ENCODE measurements at regions not wholly inside any gene's neighbourhood (a gene's known extent, or its start where the extent isn't known, plus 50 kb on each side); places are given as distances from the start of the nearest gene placed in this dataset.

DNA sequence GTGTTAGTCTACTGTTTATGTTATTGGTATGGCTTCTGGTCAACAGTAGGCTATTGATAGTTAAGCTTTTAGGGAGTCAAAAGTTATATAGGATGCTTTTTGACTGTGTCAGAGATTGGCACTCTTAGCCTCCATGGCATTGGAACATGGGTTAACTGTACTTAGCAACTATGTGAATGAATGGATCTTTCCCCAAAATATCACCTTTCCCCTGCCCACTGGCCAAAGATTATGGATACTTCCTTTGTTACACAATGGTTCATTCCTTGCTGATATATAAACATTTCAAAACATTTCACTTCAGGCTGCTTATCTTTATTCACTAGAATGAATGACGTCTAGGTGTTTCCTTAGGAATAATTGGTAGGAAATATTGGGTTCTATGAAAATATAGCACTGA is 62.1 kb upstream of the DOCK10 start:
- no peak for DNase-seq (ENCODE audit: low read depth)
- no peak overlapping the region for H3K4me3 ChIP-seq (ENCODE audit: low read length)
- TF ChIP-seq, protein P1, sequence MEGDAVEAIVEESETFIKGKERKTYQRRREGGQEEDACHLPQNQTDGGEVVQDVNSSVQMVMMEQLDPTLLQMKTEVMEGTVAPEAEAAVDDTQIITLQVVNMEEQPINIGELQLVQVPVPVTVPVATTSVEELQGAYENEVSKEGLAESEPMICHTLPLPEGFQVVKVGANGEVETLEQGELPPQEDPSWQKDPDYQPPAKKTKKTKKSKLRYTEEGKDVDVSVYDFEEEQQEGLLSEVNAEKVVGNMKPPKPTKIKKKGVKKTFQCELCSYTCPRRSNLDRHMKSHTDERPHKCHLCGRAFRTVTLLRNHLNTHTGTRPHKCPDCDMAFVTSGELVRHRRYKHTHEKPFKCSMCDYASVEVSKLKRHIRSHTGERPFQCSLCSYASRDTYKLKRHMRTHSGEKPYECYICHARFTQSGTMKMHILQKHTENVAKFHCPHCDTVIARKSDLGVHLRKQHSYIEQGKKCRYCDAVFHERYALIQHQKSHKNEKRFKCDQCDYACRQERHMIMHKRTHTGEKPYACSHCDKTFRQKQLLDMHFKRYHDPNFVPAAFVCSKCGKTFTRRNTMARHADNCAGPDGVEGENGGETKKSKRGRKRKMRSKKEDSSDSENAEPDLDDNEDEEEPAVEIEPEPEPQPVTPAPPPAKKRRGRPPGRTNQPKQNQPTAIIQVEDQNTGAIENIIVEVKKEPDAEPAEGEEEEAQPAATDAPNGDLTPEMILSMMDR (conservative IDR thresholded peaks at IDR 0.05; ENCODE audit: low read length): no peak

DNA sequence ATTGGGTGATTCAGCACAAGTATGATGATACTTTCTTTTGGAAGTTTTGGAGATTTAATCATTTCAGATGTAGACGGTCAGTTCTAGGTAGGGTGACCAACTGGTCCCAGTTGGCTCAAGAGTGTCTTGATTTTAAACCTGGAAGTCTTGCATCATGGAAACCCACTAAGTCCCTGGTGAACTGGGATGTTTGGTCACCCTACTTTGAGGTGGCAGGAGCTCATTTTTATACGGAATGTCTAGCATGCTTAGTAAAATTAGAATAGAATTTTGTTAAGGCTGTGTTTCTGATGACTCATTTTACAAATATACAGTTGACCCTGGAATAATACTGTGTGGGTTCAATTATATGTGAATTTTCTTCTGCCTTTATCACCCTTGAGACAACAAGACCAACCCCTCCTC is 61.5 kb upstream of the DOCK10 start:
- peak; percentile 86 for DNase-seq (ENCODE audit: low read depth)
- TF ChIP-seq, protein P1 (conservative IDR thresholded peaks at IDR 0.05; ENCODE audit: low read length): no peak
- no peak overlapping the region for H3K4me3 ChIP-seq (ENCODE audit: low read length)

DNA sequence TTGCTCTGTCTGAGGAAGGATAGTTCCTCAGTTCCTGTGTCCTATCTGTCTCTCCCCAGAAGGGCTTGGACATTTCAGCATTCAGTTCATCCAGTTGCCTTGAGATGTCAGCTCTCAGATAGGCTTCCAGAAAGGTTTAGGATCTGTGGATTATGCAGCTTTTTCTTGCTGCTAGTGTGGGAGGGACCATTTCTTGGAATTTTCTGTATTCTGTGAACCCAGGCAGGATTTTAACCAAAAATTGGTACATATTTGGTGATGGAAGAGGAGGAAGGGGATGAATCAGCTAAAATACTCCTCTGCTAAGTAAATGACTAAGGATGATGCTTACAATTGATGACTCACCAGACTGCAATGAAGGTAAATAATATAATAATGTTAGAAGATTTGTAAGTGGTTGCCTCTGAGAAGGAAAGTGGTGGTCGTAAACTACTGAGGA is 58.6 kb upstream of the DOCK10 start:
- peak; percentile 95 for DNase-seq (ENCODE audit: low read depth)
- no peak overlapping the region; the same call in 1 of the 2 replicates for H3K4me3 ChIP-seq (ENCODE audit: low read length)
- TF ChIP-seq, protein P1 (conservative IDR thresholded peaks at IDR 0.05; ENCODE audit: low read length): 0 out of 2 replicates have a peak, but pooled peaks have one; percentile 9

DNA sequence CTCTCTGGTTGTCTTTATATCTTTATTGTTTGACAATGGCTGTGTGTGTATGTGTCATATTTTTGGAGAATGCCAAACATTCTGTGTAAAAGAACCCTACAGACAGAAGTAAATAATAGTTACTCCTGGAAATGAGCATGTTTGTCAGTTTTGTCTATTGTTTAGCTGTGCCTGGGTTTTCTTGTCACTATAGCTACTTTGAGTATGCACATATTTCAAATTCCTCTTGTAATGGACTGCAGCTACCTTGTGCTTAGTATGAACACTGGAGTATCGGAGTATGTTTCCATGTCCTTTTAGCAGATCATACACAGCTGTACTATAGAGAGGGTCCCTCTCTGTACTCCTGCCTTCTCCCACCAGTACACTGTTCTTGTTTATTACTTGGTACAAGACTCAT is 58.0 kb upstream of the DOCK10 start:
- peak; percentile 86 for DNase-seq (ENCODE audit: low read depth)
- TF ChIP-seq, protein P1 (conservative IDR thresholded peaks at IDR 0.05; ENCODE audit: low read length): no peak
- no peak overlapping the region; the same call in 1 of the 2 replicates for H3K4me3 ChIP-seq (ENCODE audit: low read length)

DNA sequence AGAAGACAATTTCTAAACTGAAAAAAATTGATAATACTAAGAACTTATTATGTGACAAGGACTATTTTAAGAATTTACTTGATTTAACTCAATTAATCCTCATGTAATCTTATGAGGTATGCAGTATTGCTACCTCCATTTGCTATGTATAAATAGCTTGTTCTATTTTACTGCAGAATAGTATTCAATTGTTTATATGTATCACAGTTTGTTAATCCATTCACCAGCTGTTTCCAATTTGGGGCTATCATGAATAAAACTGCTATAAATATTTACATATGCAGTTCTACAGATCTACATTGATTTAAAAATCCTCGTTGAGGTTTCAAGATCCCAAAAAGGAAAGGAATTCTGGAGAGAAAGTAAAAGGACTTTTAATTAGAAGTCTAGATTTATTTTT is 54.8 kb upstream of the DOCK10 start:
- peak; percentile 63 for DNase-seq (ENCODE audit: low read depth)
- TF ChIP-seq, protein P1 (conservative IDR thresholded peaks at IDR 0.05; ENCODE audit: low read length): no peak

More for the DNA sequence above, 54.8 kb upstream of the DOCK10 start:
- H3K4me3 ChIP-seq (ENCODE audit: low read length): no peak overlapping the region
